ENCODE measurements at regions not wholly inside any gene's neighbourhood (a gene's known extent, or its start where the extent isn't known, plus 50 kb on each side); places are given as distances from the start of the nearest gene placed in this dataset.

- no peaks in the 10 kb centered on the region for H3K27me3 ChIP-seq (ENCODE audit: insufficient read depth, poor library complexity, severe bottlenecking)
- TF ChIP-seq POLR2AphosphoS5 (IDR thresholded peaks at IDR 0.05; ENCODE audit: low read depth) (no peak), GABPA (IDR thresholded peaks at IDR 0.05; ENCODE audit: low read depth) (no peak), CTCF (IDR thresholded peaks at IDR 0.05; ENCODE audit: insufficient read depth, low read length) (no peak), SPI1 (IDR thresholded peaks at IDR 0.05; ENCODE audit: borderline replicate concordance, low read depth) (no peak), REST (IDR thresholded peaks at IDR 0.05; ENCODE audit: insufficient replicate concordance, low read depth) (no peak)
- H3K4me3 ChIP-seq (replicated peaks; ENCODE audit: insufficient read depth, low read length), result no peak overlapping the region
- no peak for DNase-seq (ENCODE audit: low read depth in 1 of 2, low spot score in 1 of 2)
- no peak overlapping the region for H3K27ac ChIP-seq (replicated peaks)
Observed at GRCh38 chr13:68007576-68007975, 777.4 kb upstream of the PCDH9 start.

DNA sequence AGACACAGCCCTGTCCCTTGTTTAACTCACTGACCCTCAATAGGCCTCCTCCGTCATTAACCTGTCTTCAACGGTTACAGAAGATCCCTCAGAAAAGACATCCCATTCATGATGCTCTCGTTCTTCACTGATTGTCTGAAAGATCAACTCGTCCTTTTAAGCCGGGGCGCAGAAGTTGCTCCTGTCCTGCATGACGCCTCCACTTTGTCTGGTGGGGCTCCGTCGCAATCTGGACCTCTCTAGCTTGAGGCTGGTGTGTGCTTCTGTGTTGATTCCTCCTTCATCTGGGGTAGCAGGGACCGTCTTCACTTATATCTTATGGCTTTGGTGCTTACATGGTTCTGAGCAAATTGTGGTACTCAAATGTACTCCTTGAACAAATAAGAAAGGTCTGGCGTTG is 766.0 kb upstream of the PCDH9 start:
- TF ChIP-seq GABPA (IDR thresholded peaks at IDR 0.05; ENCODE audit: low read depth), result no peak
- no peak for TF ChIP-seq POLR2AphosphoS5 (IDR thresholded peaks at IDR 0.05; ENCODE audit: low read depth)
- no peak for TF ChIP-seq SPI1 (IDR thresholded peaks at IDR 0.05; ENCODE audit: borderline replicate concordance, low read depth)
- no peak for TF ChIP-seq CTCF (IDR thresholded peaks at IDR 0.05; ENCODE audit: insufficient read depth, low read length)
- Histone ChIP-seq H3K4me3 (replicated peaks; ENCODE audit: insufficient read depth, low read length) (no peak overlapping the region), H3K27me3 (ENCODE audit: insufficient read depth, poor library complexity, severe bottlenecking) (no peaks in the 10 kb centered on the region), H3K27ac (replicated peaks) (no peak overlapping the region)
- no peak for DNase-seq (ENCODE audit: low read depth in 1 of 2, low spot score in 1 of 2)

DNA sequence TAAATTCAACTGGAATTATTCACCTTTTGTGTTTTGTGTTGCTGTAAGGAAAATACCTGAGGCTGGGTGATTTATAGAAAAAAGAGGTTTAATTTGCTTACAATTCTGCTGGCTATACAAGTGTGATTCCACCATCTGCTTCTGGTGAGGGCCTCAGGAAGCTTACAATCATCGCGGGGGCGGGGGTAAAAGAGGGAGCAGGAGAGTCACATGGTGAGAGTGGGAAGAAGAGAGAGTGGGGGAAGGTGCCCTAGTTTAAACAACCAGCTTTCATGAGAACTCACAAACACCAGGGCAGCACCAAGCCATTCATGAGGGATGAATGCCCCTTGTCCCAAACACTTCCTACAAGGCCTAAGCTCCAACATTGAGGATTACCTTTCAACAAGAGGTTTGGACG is 760.7 kb upstream of the PCDH9 start:
- no peak for TF ChIP-seq CTCF (IDR thresholded peaks at IDR 0.05; ENCODE audit: insufficient read depth, low read length)
- TF ChIP-seq GABPA (IDR thresholded peaks at IDR 0.05; ENCODE audit: low read depth), result no peak
- TF ChIP-seq SPI1 (IDR thresholded peaks at IDR 0.05; ENCODE audit: borderline replicate concordance, low read depth), result no peak
- no peak for TF ChIP-seq REST (IDR thresholded peaks at IDR 0.05; ENCODE audit: insufficient replicate concordance, low read depth)
- TF ChIP-seq POLR2AphosphoS5 (IDR thresholded peaks at IDR 0.05; ENCODE audit: low read depth), result no peak
- no peaks in the 10 kb centered on the region for H3K27me3 ChIP-seq (ENCODE audit: insufficient read depth, poor library complexity, severe bottlenecking)
- no peak overlapping the region for H3K27ac ChIP-seq (replicated peaks)
- no peak overlapping the region for H3K4me3 ChIP-seq (replicated peaks; ENCODE audit: insufficient read depth, low read length)
- no peak for DNase-seq (ENCODE audit: low read depth in 1 of 2, low spot score in 1 of 2)

GRCh38 chr13:67986234-67986633 is 756.1 kb upstream of the PCDH9 start:
- TF ChIP-seq CTCF (IDR thresholded peaks at IDR 0.05; ENCODE audit: insufficient read depth, low read length) (no peak), POLR2AphosphoS5 (IDR thresholded peaks at IDR 0.05; ENCODE audit: low read depth) (no peak)
- DNase-seq (ENCODE audit: low read depth in 1 of 2, low spot score in 1 of 2), result no peak
- Histone ChIP-seq H3K27me3 (ENCODE audit: insufficient read depth, poor library complexity, severe bottlenecking) (no peaks in the 10 kb centered on the region), H3K4me3 (replicated peaks; ENCODE audit: insufficient read depth, low read length) (no peak overlapping the region), H3K27ac (replicated peaks) (no peak overlapping the region)

All from HL-60 (cell line).